Loucy (cell line): ENCODE measurements at regions not wholly inside any gene's neighbourhood (a gene's known extent, or its start where the extent isn't known, plus 50 kb on each side); places are given as distances from the start of the nearest gene placed in this dataset.

Experiments used
- CTCF ChIP-seq: fragments of 200-600 bp; sonication (generic); conservative IDR thresholded peaks from 2 replicates; pipeline ENCODE4 v1.5.1; 2014; ENCODE audit warnings: mild to moderate bottlenecking, antibody characterized with exemption, low read length
- EZH2phosphoT487 ChIP-seq: fragments of 200-600 bp; IDR thresholded peaks from 2 replicates; pipeline ENCODE4 v1.6.1; 2018; ENCODE audit warnings: antibody characterized with exemption, mild to moderate bottlenecking, moderate library complexity, borderline replicate concordance

GRCh38 chr22:22761963-22762772 lies 117.8 kb downstream of the GGTLC2 start:
- no peak for TF ChIP-seq EZH2phosphoT487
- no peak for TF ChIP-seq CTCF
